NCI-H1436 treated with DMSO at 0.1 percent for 48 hours (cell line): ENCODE measurements at regions not wholly inside any gene's neighbourhood (a gene's known extent, or its start where the extent isn't known, plus 50 kb on each side); places are given as distances from the start of the nearest gene placed in this dataset.
A peak's percentile ranks its signal among the peaks of the same experiment; 100 is the strongest.

Experiments used
- DNase-seq: peaks from one replicate; lab custom pipeline; 2025; lab: John Stamatoyannopoulos, UW

DNA sequence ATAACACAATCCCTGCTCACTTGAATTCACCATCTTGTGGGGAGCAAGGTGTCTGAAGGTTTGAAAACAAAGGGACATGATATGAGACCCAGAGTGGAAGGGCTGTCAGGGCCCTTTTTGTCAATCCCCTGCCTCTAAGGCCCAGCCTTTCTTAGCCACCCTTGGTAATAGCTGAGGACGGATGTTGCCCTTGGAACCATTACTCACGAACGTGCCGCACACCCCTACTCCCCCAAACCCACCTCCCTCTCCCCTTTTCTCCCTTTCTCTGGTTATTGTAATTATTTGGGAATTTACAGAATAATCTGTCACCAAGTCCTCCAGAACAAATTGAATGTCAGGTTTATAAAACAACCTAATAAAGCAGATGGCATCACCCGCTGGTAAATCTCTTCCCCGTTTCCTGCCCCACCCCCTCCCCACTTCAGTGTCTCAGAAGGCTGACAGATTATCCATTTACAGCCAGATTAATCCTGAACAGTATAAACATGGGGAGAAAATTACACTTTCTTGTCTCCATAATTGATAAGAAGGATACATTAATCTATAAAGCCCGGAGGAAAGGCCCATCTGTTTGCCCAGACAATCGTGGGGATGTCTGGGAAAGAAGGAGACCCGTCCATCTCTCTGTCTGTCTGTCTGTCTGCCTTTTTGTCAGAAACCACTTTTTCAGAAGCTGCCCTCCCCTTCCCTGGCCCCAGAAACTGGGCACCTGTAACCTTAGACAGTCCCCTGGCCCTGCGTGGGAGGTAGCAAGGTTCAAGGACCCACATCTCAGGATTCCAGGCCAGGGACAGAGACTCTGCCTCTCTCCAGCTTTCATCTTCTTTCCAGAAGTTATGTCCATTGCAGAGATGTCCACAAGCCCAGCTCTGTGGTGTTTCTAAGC is 60.6 kb upstream of the CD34 start:
- no peak for DNase-seq

GRCh38 chr1:207970329-207971233 is 59.7 kb upstream of the CD34 start:
- no peak for DNase-seq

- no peak for DNase-seq
These were observed 58.6 kb upstream of the CD34 start for GRCh38 chr1:207969528-207969927.

GRCh38 chr1:207968521-207969009 is 57.6 kb upstream of the CD34 start:
- no peak for DNase-seq

- DNase-seq, result no peak
These were observed 56.8 kb upstream of the CD34 start for GRCh38 chr1:207967703-207968102.

- DNase-seq, result no peak
These were observed 55.6 kb upstream of the CD34 start for GRCh38 chr1:207966521-207966920.

GRCh38 chr1:207965392-207966387 is 54.8 kb upstream of the CD34 start:
- no peak for DNase-seq

- no peak for DNase-seq
These were observed 53.5 kb upstream of the CD34 start for GRCh38 chr1:207964195-207964966.

DNA sequence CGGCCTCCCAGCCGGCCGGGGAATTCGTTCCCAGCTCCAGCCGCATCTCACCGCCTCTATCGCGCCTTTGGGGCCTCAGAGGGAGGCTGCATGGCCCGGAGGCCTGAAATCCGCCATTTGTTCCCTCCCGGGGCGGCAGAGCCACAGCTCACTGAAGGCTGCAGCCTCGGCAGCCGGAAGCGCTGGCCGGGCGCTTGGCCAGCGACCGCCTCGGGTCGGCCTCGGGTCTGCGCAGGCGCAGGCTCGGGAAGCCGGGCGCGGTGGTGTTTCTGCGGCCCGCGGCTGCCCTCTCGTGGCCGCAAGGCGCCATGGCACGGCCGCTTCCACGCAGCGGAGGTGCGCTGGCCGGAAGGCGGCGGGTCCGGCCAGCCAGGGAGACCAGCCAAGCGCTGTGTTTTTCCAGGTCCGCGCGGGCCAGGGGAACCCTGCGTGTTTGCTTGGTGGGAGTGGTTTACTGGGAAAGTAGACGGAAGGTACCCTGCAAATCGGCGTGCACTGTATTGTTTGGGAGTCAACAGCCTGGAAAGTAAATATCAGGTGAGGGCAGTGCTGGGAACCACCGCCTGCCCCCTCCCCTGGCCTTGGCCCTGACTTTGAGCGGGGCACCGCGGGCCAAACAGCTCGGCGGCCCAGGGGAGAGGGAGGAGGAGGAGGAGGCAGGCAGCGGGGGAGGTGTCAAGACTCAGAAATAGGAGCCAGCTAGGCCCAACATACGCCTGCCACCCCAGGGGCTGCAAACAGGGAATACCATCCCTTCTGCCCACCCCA is 52.7 kb upstream of the CD34 start:
- DNase-seq, result peak; percentile 32

GRCh38 chr1:207962716-207963426 is 51.9 kb upstream of the CD34 start:
- no peak for DNase-seq
